ENCODE measurements at regions not wholly inside any gene's neighbourhood (a gene's known extent, or its start where the extent isn't known, plus 50 kb on each side); places are given as distances from the start of the nearest gene placed in this dataset.

DNA sequence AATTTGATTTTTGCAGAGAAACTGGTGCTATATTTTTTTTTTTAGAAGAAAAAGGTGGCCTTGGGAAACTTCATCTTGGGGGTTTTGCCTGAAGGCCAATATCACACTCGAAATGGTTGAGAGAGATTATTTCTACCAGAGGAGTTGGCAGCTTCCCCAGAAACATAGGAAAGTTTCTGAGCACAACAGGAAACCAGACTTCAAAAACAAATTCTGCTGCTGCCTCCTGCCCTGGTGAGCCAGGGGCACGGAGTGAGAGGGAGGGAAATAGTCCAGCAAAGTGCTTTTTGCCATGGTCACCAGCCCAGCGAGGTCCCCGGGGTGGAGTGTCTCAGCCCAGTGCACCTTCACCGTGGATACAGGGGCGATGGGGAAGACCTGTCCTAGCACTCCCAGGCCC is 61.1 kb downstream of the FOXI2 start:
- no peak for TF ChIP-seq CTCF (IDR thresholded peaks at IDR 0.05; ENCODE audit: low read depth, low read length)
- TF ChIP-seq EZH2phosphoT487 (IDR thresholded peaks at IDR 0.05; ENCODE audit: low read depth), result no peak

All from OCI-LY3 (cell line).